K562 (cell line): ENCODE measurements at regions not wholly inside any gene's neighbourhood (a gene's known extent, or its start where the extent isn't known, plus 50 kb on each side); places are given as distances from the start of the nearest gene placed in this dataset.

Experiments
- ARNT ChIP-seq, 2 experiments: fragments of 450-650 bp; IDR thresholded peaks; 2 replicates each; pipeline ENCODE4 v1.6.1; 2016; ENCODE audit warnings: mild to moderate bottlenecking in 1 of 2
- BDP1 ChIP-seq: IDR thresholded peaks from 3 replicates; pipeline ENCODE4 v1.6.1; 2011; ENCODE audit not compliant: insufficient read length, insufficient read depth
- CREB3 ChIP-seq: fragments of 450-650 bp; conservative IDR thresholded peaks from 2 replicates; pipeline ENCODE4 v1.6.1; 2016; ENCODE audit warnings: missing genetic modification characterization, low read depth, mild to moderate bottlenecking, missing compliant biosample characterization, moderate library complexity
- EHMT2 ChIP-seq: fragments of 450-650 bp; IDR thresholded peaks from 2 replicates; pipeline ENCODE4 v1.6.1; 2018; ENCODE audit warnings: antibody characterized with exemption
- ETS2 ChIP-seq: IDR thresholded peaks from 2 replicates; pipeline ENCODE4 v1.6.1; 2016; ENCODE audit warnings: borderline replicate concordance, missing genetic modification characterization, mild to moderate bottlenecking, moderate library complexity, missing compliant biosample characterization; ENCODE audit not compliant: poor library complexity, severe bottlenecking
- FIP1L1 ChIP-seq: fragments of 200-400 bp; formaldehyde crosslinking; IDR thresholded peaks from 2 replicates; pipeline ENCODE4 v1.6.1; 2018; ENCODE audit warnings: mild to moderate bottlenecking, low read depth, low read length; ENCODE audit not compliant: poor library complexity, severe bottlenecking
- GATAD2B ChIP-seq: fragments of 450-650 bp; IDR thresholded peaks from 2 replicates; pipeline ENCODE4 v1.6.1; 2017; ENCODE audit warnings: mild to moderate bottlenecking, borderline replicate concordance
- HINFP ChIP-seq: fragments of 450-650 bp; conservative IDR thresholded peaks from 2 replicates; pipeline ENCODE4 v1.6.1; 2016; ENCODE audit warnings: missing genetic modification characterization, low read depth, mild to moderate bottlenecking, control low read depth, missing compliant biosample characterization
- ILK ChIP-seq: fragments of 450-650 bp; IDR thresholded peaks from 2 replicates; pipeline ENCODE4 v1.6.1; 2016; ENCODE audit warnings: missing genetic modification characterization, low read depth, mild to moderate bottlenecking, missing compliant biosample characterization, moderate library complexity, borderline replicate concordance
- NFIC ChIP-seq: fragments of 450-650 bp; IDR thresholded peaks from 2 replicates; pipeline ENCODE4 v1.6.1; 2017; ENCODE audit warnings: mild to moderate bottlenecking, inconsistent platforms
- NFRKB ChIP-seq: fragments of 450-650 bp; IDR thresholded peaks from 2 replicates; pipeline ENCODE4 v1.6.1; 2016; ENCODE audit warnings: low read depth
- RFX5 ChIP-seq: IDR thresholded peaks from 2 replicates; pipeline ENCODE4 v1.6.1; 2011; ENCODE audit warnings: low read depth, mild to moderate bottlenecking, improper control_type of control experiment, low read length
- TBP ChIP-seq: optimal IDR thresholded peaks from 2 replicates; pipeline ENCODE3; 2011; ENCODE audit warnings: low read depth, low read length, improper control_type of control experiment
- ZKSCAN8 ChIP-seq: fragments of 200-800 bp; sonication (Bioruptor generic); IDR thresholded peaks from 2 replicates; pipeline ENCODE4 v1.6.1; 2016; ENCODE audit warnings: missing genetic modification characterization, missing compliant biosample characterization
- ZNF134 ChIP-seq: fragments of 250-450 bp; sonication (Bioruptor Pico); conservative IDR thresholded peaks from 2 replicates; pipeline ENCODE4 v1.4.0; 2020
- ZNF668 ChIP-seq: fragments of 250-450 bp; sonication (Bioruptor Pico); IDR thresholded peaks from 2 replicates; pipeline ENCODE4 v1.8.0; 2022; ENCODE audit warnings: mild to moderate bottlenecking, inconsistent platforms
- ZNF785 ChIP-seq: fragments of 250-450 bp; sonication (Bioruptor Pico); IDR thresholded peaks from 2 replicates; pipeline ENCODE4 v1.4.0; 2020; ENCODE audit warnings: mild to moderate bottlenecking
- ZNF830 ChIP-seq: fragments of 250-450 bp; sonication (Bioruptor Pico); IDR thresholded peaks from 2 replicates; pipeline ENCODE4 v1.5.0; 2021; ENCODE audit warnings: mild to moderate bottlenecking
- TF ChIP-seq, protein P1 (sequence below): fragments of 250-450 bp; sonication (Bioruptor Pico); IDR thresholded peaks from 2 replicates; pipeline ENCODE4 v1.4.0; 2020; ENCODE audit warnings: mild to moderate bottlenecking
- TF ChIP-seq, protein P2 (sequence below): fragments of 250-450 bp; sonication (Bioruptor Pico); IDR thresholded peaks from 2 replicates; pipeline ENCODE4 v1.5.0; 2022; ENCODE audit warnings: mild to moderate bottlenecking

DNA sequence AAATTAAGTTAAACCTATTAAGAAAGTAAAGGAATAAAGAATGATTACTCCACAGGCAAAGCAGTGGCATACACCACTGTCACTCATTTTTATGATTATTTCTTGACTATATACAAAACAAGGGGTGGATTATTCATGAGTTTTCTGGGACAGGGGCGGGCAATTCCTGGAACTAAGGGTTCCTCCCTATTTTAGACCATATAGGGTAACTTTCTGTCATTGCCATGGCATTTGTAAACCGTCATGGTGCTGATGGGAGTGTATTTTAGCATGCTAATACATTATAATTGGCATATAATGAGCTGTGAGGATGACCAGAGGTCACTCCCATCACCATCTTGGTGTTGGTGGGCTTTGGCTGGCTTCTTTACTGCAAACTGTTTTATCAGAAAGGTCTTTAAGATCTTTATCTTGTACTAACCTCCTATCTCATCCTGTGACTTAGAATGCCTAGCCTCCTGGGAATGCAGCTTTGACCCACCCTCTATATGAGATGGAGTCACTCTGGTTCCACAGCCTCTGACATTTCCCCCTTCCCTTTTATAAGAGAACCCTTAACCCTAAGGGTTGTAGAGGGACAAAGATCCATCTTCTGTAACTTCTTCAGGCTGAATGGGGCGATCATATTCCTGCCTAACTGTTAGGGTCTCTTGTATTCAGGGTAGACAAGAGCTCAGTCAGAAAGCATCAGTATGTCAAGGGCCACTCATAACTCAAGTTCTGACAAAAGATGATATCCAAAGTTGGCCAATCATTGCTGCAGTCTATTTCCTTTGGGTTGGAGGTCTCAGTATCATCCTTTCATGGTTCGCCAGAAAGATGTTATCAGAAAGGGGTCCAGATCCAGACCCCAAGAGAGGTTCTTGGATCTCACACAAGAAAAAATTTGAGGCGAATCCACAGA, 79.5 kb upstream of the LIPC start (continued):
- TF ChIP-seq ZNF134 (peak; percentile 81), FIP1L1 (no peak), EHMT2 (0 out of 2 replicates have a peak, but pooled peaks have one; percentile 31), NFRKB (no peak), CREB3 (tag) (peak; percentile 98), ZNF668 (CRISPR knock-in tag) (peak; percentile 96), ILK (tag) (peak; percentile 90), ARNT (IDR thresholded peaks at IDR 0.05) (no peak), RFX5 (no peak), TBP (no peak), ZKSCAN8 (CRISPR knock-in tag) (peak; percentile 89), BDP1 (no peak), HINFP (tag) (peak; percentile 93), NFIC (no peak), GATAD2B (no peak), ZNF785 (CRISPR knock-in tag) (no peak), ZNF830 (CRISPR knock-in tag) (0 out of 2 replicates have a peak, but pooled peaks have one; percentile 84), ETS2 (tag) (peak; percentile 77)
- TF ChIP-seq, protein P1, sequence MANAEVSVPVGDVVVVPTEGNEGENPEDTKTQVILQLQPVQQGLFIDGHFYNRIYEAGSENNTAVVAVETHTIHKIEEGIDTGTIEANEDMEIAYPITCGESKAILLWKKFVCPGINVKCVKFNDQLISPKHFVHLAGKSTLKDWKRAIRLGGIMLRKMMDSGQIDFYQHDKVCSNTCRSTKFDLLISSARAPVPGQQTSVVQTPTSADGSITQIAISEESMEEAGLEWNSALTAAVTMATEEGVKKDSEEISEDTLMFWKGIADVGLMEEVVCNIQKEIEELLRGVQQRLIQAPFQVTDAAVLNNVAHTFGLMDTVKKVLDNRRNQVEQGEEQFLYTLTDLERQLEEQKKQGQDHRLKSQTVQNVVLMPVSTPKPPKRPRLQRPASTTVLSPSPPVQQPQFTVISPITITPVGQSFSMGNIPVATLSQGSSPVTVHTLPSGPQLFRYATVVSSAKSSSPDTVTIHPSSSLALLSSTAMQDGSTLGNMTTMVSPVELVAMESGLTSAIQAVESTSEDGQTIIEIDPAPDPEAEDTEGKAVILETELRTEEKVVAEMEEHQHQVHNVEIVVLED (CRISPR knock-in tag): peak; percentile 78
- TF ChIP-seq, protein P2, sequence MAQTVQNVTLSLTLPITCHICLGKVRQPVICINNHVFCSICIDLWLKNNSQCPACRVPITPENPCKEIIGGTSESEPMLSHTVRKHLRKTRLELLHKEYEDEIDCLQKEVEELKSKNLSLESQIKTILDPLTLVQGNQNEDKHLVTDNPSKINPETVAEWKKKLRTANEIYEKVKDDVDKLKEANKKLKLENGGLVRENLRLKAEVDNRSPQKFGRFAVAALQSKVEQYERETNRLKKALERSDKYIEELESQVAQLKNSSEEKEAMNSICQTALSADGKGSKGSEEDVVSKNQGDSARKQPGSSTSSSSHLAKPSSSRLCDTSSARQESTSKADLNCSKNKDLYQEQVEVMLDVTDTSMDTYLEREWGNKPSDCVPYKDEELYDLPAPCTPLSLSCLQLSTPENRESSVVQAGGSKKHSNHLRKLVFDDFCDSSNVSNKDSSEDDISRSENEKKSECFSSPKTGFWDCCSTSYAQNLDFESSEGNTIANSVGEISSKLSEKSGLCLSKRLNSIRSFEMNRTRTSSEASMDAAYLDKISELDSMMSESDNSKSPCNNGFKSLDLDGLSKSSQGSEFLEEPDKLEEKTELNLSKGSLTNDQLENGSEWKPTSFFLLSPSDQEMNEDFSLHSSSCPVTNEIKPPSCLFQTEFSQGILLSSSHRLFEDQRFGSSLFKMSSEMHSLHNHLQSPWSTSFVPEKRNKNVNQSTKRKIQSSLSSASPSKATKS (CRISPR knock-in tag): peak; percentile 95
